GM23248 (cell line): ENCODE measurements at regions not wholly inside any gene's neighbourhood (a gene's known extent, or its start where the extent isn't known, plus 50 kb on each side); places are given as distances from the start of the nearest gene placed in this dataset.

Experiments
- EZH2 ChIP-seq: fragments of 200-600 bp; sonication (generic); IDR thresholded peaks from 2 replicates; pipeline ENCODE4 v1.6.1; 2018; ENCODE audit warnings: antibody characterized with exemption, mild to moderate bottlenecking; ENCODE audit not compliant: insufficient read depth, poor library complexity, severe bottlenecking
- EZH2phosphoT487 ChIP-seq: fragments of 200-600 bp; sonication (generic); IDR thresholded peaks from 2 replicates; pipeline ENCODE4 v1.6.1; 2018; ENCODE audit warnings: antibody characterized with exemption, moderate library complexity, mild to moderate bottlenecking, low read depth; ENCODE audit not compliant: insufficient read depth

DNA sequence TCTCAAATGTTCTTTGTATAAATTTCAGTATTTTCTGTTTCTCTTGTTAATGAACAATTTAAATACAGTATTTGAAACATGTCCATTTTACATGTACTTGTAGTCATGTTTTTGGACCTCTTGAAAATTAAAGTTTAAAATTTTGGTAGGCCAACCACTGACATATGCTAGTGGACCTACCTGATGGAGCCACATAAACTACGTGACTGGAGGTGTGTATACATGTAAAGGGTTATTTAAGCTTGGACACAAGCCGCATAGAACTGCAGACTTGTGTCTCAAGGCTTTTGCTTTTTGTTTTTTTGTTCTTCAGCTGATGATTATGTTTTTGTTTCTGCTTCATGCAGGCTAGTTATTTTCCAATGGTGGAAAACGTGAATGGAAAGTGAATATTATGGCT lies 568.5 kb upstream of the MDGA2 start:
- TF ChIP-seq EZH2, result no peak
- no peak for TF ChIP-seq EZH2phosphoT487
